Choroid plexus epithelial cell (primary cell): ENCODE measurements at regions not wholly inside any gene's neighbourhood (a gene's known extent, or its start where the extent isn't known, plus 50 kb on each side); places are given as distances from the start of the nearest gene placed in this dataset.

ENCODE experiments used
- DNase-seq: peaks from one replicate; pipeline ENCODE4 v3.0.0-alpha.2; 2010; ENCODE audit warnings: low read depth
- H3K4me3 ChIP-seq: 2 replicates; pipeline ENCODE4 v1.5.1; 2011; ENCODE audit warnings: low read depth, mild to moderate bottlenecking, control low read depth, low read length, moderate library complexity
- CTCF ChIP-seq: conservative IDR thresholded peaks from 2 replicates; pipeline ENCODE4 v1.5.1; 2011; ENCODE audit warnings: low read depth, mild to moderate bottlenecking, control low read depth, inconsistent platforms, low read length, moderate library complexity

DNA sequence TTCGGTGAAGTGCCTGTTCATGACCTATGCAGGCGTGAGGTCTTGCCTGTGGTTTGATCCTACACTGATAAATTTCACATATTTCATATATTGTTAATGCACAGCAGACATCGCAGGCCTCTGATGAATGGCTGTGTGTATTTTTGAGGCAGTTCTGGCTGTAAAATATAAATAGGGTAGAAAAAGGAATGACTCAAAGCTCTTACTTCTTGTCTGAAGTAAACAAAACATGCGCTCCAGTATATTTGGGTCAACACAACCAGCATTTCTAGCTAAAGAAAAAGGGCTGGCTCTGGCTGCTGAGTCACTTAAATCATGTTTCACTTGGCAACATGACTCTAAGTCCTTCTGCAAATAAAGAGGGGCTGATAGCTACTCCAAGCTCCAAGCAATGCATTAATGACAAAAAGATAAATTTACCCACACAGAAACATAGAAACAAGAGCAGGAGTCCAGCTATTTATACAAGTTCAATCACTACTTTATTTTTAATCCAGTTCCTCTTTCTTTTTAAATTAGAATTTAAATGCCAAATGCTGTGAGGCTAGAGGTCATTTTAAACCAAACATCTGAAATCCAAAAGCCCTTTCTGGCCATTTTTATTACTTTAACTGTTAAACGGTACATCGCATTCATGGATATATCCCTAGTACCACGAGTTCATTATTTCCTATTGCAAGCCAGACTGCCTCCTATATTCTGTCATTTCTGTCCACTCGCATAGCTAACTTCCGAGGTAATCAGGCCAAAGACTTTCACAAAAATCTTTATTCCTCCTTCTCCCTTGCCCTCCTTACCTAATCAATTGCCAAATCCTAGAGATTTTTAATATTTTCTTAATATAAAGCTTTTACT is 54.3 kb upstream of the TMCC3 start:
- peak; percentile 94 for DNase-seq
- H3K4me3 ChIP-seq: no peak overlapping the region
- no peak for TF ChIP-seq CTCF

DNA sequence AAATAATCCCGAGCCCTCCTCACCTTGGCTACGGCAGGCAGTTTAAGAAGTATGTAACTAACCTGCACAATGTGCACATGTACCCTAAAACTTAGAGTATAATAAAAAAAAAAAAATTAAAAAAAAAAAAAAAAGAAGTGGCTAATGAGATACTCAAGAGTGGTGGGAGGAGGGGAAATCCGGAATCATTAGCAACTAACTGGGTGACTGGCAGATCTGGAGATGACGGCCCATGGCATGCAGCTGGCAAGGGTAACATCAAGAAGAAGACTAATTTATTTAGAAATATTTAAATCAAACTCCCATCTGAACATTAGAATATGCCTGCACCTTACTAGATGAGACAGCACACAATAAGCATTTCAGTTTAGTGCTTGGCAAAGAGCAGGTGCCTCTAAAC is 52.3 kb upstream of the TMCC3 start:
- no peak for TF ChIP-seq CTCF
- DNase-seq: no peak
- H3K4me3 ChIP-seq: no peak overlapping the region

DNA sequence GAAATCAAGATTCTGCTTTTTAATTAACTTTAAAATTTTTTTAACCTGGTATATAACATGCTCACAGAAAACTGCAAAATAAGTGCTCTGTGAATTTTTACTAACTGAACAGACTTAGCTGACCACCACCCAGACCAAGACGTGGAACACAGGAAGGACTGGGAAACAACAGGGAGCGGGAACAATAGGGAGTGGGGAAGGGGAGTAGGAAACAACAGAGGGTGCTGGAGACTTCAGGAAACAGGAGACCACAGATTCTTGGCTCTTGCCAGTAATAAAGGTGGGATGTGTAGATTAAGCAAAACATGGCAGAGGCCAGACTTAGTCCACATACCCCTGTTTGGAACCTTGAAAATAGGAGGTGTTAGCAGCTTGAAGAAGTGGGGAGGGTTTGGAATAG is 51.4 kb upstream of the TMCC3 start:
- DNase-seq: no peak

DNA sequence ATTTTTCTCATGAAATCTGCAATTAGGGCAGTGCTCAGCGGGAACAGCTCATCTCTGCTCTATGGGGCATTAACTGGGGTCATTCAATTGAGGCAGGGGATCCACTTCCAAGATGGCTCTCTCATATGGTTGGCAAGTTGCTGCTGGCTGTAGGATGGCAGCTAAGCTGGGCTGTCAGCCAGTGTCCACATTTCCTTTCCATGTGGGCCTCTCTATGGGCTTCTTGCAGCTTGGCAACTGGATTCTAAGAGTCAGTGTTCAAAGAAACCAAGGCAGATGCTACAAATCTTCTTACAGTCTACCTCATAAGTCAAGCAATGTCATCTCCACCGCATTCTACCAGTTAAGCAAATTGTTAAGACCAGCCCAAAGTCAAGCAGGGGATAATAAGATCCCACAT is 50.3 kb upstream of the TMCC3 start:
- no peak overlapping the region for H3K4me3 ChIP-seq
- no peak for DNase-seq
- no peak for TF ChIP-seq CTCF

More for the DNA sequence above, 51.4 kb upstream of the TMCC3 start:
- no peak overlapping the region for H3K4me3 ChIP-seq
- TF ChIP-seq CTCF: no peak
